ENCODE measurements at regions not wholly inside any gene's neighbourhood (a gene's known extent, or its start where the extent isn't known, plus 50 kb on each side); places are given as distances from the start of the nearest gene placed in this dataset.

DNA sequence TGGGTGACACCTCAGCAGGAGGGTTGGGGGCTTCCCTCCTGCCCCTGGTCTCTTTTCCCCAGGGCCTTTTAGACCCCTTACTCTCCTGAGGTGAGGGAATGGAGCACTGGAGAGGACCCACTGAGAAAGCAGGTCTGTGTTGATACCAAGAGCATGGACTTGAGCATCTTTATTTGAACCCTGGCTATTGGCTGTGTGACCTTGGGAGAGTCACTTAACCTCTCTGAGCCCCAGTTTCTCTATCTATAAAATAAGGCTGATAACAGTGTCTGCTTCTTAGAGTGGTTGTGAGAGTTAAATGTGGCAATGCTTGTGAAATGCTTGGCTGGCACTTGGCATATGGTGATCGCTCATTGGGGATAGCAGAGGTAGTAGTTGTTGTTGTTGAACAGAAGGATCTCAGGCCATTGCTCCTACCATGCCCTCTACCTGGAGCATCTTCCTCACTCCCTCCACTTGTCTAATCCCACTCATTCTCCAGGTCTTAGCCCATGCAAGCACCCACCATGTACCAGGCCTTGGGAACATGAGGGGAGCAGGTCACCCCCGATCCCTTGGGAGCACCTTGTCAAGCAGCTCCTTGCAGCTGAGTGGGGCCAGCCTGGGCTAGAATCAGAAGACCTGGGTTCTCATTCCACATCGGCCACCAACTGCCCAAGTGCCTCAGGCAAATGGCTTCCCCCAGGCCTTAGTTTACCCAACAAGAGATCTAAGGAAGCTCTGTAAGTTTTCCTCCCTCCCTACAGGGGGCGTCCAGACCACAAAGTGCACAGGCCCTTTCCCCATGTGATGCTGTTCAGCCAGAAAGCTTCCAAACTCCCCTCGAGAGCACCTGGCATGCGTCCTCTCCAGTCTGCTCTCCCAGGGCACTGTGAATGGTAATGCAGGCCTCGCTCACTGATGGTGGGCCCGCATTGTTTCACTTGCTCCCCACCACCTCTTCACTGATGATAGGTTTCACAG lies 96.7 kb downstream of the LSM3 start (continued):
- TF ChIP-seq MAX (IDR thresholded peaks at IDR 0.05) (peak; percentile 91), USF2 (IDR thresholded peaks at IDR 0.05; ENCODE audit: low read length) (0 out of 2 replicates have a peak, but pooled peaks have one; percentile 22), RAD21 (IDR thresholded peaks at IDR 0.05 in 1 of 2, conservative IDR thresholded peaks at IDR 0.05 in 1 of 2; ENCODE audit: low read depth in 2 of 2, low read length in 2 of 2) (peak; percentile 70 to 82), YY1 (IDR thresholded peaks at IDR 0.05; ENCODE audit: low read depth, low read length) (no peak), SP1 (IDR thresholded peaks at IDR 0.05; ENCODE audit: low read depth, low read length) (no peak), E2F6 (IDR thresholded peaks at IDR 0.05) (peak; percentile 84)

Data from H1 (cell line).